Fibroblast of peridontal ligament (primary cell): ENCODE measurements at regions not wholly inside any gene's neighbourhood (a gene's known extent, or its start where the extent isn't known, plus 50 kb on each side); places are given as distances from the start of the nearest gene placed in this dataset.

Experiments used
- DNase-seq: peaks from one replicate; pipeline ENCODE4 v3.0.0-alpha.2; 2010; ENCODE audit errors: extremely low read depth

DNA sequence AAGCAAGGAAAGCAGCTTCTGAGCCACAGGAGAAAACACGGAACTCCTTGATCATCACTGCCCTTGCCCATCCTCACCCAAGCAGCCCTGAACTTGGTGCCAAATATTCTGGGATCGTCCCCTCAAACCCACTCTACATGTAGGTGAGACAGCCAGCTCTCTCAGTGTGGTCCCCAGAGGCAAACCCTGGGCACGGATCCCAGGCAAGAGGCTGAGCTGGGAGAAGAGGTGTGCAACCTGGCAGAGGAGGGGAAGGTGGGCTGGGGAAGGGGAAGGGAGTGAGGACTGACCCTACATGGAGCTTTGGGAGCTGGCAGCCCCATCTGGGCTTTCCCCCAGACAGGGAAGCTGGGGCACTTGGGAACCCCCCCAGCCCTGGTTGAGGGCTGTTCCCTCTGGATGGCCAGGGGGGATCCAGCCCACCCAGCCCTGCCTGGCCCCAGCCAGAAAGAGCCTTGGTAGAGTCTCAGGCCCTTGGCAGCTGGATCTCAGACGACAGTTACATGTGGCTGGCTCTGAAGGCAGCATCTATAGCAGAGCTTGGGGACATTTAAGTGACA is 186.2 kb upstream of the CST7 start:
- no peak for DNase-seq

DNA sequence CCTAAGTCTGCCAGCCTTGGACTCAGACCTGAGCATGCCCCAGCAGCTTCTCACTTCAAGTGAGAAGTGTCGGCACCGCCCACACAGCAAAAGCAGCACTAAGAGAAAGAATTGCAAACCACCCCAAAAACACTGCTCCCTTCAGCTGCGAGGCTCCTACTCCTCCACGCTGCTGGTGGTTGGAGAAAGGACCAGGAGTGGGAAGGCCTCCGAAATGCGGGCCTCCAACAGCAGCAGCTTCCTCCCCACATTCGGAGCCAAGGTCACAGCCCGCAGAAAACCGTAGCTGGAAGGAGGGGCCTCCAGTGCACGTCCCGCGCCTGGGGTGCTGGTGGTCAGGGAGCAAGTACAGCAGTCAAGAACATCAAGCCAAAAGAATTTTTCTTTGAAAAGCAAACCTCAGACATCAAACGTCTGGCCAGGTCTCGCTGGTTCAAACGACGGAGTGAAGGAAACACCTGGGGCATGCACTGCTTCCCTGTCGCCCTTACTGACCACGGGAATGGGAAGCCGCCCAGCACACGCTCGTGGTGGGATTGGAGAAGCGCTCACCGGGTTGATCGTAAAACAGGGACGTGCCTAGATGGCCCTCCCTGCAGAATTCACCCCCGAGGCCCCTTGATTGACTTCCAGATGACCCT is 185.6 kb upstream of the CST7 start:
- DNase-seq, result no peak

DNA sequence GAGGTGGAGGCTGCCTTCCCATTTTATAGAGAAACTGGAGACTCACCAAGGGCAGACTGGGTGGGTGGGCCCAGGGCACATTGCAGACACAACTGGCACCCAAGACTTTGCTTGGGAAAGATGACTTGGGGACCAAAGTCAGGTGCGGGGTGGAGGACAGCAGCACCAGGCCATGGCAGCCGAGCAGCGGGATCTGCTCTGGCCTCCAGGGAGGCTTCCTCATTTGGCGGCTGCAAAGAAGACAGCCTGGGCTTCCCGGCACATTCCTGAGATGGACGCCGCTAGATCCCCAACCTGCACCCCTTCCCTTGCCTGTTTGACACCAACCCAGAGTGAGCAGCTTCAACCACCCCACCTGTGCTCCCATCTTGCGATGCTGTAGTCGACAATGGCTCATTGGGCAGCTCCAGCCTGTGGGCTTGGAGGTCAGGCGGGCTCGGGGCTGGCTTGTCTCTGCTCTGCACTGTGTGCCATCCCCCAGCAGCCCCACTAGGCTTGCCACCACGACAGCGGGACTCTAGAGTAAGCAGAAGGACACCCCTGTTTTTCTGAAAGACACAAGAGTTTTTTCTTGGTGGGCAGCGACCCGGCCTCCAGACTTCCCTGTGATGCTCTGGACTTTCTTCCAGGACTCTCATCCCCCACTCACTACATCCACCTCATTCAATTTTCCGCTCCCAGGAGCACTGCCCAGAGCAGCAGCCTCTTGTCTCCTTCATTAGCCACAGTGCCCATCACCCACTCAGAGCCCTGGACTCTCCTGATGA is 184.9 kb upstream of the CST7 start:
- DNase-seq, result no peak

DNA sequence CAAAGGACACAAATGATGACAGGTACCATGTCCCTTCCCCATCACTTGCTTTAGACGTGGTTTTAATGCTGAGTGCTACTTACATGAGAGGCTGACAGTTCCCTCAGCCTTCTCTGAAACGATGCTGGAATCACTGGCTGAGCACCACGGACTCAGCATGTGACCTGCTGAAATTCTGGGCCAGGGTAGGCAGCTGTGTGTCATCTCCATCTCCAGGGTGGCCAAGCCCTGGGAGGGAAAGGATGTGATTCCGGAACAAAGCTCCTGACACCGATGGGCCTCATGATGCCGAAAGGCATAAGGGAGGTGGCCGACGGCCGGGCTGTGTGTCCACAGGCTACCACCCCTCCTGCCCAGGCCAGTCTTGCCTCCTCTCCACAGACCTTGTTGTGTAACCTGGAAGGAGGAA is 184.3 kb upstream of the CST7 start:
- no peak for DNase-seq

DNA sequence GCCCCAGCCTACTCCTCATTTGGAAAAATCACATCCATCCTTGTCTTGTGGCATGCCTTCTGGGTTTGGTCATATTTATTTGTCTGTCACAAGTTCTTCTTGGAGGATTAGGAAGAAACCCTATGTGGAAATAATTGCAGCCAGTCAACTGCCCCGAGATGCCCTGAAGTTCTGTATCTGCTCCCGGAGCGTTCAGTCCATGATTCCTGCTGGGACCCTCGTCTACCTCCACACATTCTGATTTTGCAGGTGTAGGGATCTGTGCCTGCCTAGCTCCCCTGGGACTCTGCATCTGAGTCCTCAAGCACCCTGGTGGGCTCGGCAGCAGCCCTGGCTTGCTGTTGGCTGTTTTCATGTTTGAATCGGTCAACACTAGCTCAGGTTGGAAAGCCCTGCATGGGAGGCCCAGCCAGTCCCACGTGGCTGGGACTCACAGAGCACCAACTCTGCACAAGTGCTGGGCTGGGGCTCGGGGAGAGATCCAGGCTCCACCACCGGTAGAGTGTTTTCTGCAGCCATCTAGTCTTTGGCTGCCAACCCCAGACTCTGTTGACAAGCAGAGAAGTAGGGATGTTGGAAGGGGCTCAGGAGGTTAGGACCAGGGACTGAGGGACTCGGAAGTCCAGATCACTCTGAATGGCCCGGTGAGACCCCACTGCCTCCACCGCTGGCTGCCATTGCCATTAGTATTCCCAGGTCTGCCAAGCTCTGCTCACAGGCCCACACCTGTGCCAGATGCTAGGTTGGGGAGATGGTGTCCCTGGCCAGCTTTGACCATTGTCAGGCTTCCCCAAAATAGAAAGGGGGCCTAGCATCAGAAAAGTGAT is 183.5 kb upstream of the CST7 start:
- DNase-seq, result no peak

DNA sequence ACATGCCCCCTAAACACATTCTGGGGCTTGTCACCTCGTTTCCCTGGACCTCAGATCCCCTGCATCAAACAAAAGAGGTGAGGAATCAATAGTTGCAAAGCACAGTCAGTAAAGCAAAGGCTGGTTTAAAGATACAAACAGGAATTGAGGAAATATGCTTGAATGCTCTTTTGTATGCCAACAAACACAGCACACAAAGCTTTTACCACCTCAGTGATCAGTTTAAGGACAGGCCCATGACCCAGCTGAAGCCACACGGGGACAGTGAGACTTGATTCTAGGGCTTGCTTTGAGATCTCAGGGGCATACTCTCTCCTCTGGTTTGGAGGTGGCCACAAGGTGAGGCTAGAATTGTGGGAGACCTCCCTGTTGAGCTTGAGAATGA is 182.9 kb upstream of the CST7 start:
- DNase-seq, result no peak

DNA sequence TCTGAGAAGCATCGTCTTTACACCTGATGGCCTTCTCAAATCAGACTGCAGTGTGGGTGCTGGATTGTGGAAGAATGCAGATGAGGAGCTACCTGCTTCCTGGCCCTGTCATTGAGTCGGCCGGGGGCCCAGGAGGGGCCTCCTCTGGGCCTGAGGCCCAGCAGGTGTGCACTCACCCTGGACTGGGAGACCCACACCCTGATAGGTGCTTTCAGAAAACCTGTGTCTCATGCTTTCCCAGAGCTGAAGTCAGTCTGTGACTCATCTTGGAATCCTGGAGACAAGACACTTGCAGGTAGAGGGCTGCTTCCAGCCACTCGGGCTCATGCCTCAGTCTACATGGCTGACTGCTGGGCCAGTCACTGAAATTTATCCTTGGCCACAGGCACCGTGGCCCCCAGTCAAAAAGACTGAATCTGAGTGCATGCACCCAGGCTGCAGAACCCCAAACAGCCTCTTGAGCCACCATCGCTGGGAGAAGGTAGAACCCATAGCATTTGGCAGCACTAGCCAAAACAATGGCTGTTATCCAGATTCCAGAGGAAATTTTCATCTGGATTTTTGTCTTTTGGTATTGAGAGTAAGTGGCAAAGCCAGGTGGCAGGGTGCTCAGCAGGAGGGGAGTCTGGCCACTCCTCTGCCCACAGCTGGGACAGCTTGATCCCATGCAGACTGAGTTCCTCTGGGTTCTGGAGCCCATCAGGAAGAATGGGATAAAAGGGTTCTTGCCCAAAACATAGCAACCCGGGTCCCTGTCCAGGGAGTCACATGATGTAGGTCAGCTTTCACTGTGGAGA is 182.0 kb upstream of the CST7 start:
- DNase-seq, result no peak

DNA sequence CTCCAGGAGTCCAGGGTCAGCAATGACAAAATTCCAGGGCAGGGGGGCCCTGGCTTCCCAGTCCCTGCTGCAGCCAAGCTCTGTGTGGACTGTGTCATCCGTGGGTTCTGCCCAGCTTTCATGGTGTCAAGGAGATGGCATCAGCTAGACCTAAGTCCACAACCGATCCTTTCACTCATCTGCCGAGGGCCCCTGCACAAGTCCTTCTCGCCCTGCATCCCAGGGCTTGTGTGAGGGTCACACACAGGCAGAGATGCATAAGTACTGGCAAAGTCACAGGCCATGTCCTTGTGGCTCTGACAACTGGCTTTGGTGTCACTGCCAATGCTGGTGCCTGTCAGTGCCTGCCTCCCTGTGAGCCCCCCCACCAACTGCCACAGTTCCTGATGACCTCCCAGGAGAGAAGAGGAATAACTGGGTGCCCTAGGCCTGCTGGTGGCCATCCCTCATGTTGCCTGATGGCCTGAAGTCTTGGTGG is 181.4 kb upstream of the CST7 start:
- no peak for DNase-seq

DNA sequence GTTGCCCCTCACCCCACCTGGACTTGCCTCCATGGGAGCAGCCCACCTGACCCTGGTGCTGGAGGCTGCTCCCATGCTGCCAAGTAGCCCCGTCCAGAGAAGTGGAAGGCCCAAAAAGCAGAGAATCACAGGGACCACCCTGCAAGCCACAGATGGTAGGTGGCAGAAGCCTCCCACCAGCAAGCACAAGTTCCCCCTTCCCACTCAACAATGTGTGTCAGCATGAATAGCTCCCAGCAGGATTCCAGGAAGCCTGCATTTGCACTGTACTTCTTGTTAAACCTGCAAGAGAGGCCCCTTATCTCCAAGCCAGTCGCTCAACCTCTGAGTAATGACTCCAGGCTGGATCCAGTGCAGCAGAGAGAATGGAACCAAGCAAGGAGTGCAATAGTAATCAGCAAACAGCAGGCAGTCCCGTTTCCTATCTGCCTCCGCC is 180.8 kb upstream of the CST7 start:
- no peak for DNase-seq

DNA sequence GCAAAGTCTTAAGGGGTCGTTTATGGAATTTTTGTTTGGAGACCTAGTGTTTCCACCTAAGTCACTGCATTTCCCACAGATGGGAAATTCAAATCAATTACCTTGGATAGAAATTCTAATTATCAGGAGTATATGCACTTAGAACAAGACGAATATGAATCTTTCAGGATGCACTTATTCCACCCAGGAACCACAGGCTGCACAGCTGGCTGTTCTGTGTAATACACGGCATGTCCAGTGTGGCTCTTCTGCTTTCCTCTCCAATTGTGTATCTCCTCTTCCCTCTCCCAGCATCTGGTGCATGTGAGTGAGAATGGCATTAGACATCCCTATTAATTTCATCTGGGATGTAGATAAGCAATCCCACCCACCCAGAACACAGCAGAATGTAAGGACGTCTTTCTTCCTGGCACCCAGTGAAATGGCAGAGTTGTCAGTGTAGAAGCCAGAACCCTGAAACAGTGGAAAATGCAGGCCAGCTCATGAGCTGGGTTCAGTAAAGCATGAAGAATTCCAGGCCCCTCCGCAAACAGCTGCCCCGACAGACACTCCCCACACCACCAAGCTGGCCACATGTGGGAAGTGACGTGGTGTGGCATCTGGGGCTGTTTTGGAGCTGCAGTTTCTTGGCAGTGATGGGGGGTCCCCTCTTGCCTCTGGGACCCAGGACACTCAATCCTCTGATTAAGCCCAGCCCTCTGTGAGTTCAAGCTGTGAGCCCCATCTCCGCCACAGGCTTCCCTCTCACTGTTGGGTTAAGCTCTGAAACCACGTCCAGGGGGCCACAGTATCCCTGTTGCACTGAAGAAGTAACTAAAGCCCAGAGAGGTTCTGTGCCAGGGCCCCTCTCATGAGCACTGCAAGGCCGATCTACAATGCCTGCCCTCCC is 180.1 kb upstream of the CST7 start:
- no peak for DNase-seq

DNA sequence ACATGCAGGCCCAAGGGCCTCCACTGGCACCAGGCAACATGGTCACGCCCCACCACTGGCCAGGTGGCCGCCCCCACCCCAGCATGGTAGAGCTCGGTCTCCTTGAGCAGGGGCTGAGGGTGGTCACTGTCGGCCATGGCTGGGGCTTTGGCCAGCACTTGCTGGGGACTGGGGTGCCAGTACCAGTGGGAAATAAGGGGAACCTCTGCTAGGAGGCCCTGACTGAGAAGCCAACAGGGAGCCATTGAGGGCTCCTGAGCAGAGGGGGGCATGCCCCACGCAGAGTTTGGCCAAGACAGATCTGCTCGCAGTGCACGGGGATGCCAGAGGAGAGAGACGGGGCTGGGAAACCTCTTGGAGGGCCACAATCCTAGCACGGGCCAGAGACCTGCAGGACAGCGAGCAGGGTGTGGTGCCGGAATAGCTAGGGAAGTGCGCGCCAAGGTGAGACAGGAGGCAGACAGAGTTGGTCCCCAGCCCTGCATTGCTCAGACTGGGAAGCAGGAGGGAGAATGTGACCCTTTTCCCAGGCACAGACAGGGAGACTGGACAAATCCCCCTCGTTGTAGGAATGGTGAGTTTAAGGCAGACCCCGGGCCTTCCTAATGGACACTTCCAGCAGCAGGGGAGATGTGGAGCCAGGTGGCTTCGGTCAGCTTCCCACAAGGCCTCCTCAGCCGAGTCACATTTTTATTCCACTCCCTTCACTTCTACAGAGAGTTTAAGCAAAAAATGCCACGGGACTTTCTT is 179.0 kb upstream of the CST7 start:
- no peak for DNase-seq

DNA sequence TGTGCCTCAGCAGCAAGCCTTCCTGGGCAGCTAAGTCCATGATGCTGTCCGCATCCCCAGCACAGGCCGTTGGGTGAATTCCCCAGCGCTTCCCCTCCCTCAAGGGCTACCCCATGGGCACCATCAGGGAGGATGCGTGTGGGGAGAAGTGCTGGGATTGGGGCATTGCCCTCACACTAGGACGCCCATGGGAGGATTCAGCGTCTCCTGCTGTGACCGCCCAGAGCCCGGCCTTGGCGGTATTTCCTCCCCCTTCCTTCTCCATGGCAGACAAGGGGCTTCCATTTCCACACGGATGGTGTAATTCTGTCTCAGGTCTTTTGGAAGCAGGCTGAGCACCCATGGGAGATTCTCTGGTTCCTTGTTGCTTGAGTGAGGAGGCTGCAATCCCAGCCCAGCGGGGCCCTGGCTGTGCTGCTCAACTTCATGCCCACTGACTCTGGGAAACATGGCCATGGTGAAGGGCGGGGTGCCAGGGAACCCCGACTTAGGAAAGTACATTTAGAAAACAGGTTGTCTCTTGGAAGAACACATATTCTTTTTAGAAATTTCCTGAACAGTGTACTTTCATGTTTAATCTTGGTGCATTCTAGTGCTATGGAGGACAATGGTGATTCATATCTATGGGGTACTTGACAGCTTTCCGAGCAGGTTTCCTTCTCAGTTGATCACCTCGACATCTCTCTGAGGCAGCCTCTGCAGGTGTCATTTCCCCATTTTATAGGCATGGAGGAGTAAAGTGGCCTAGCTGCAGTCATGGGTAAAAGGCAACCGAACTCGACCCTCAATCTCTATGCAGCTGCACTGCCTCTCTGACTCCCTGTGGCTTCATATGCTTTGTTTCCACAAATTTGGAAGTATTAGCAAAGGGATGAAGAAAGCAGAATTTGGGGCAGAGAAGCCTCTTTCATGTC is 178.2 kb upstream of the CST7 start:
- DNase-seq, result no peak

DNA sequence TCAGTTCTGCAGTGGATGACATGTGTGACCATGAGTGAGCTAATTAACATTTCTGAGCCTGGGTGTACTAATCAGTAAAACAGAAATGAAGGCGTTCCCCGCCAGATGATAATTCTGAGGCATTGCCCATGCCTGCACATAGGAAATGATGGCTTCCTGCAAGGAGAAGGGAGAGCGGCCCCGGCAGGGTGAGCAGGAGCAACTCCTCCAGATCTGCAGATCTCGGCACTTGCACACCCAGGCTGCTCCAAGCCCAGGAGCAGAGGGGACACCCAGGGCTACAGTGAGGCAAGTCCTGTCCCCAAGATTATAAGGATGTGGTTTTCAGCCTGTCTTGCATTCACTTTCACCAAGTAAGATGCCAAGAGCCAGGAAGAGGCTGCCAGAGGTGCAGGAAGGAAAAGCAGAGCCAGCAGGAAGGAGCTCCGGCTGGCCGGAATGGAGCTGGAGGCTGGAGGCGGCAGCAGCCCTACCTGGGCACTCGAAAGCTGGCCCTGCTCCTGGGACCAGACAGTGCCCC is 177.5 kb upstream of the CST7 start:
- DNase-seq, result no peak

DNA sequence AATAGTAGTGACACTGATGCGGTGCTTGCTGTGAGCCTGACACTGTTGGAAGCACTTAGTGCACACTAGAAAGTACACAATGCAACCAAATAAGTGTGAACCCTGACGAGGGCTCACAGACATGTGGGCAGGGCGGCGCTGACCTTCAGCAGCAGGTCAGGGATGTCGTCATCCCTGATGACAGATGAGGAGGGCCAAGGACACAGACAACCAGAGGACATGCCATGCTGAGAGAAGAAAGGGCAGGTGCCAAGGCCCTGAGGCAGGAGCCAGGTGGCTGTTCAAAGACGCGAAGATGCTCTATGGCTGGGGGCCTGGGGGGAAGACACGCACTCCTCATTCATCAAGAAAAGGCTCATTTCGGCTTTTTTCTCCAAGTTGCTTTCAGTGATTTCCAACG is 176.4 kb upstream of the CST7 start:
- DNase-seq, result no peak

DNA sequence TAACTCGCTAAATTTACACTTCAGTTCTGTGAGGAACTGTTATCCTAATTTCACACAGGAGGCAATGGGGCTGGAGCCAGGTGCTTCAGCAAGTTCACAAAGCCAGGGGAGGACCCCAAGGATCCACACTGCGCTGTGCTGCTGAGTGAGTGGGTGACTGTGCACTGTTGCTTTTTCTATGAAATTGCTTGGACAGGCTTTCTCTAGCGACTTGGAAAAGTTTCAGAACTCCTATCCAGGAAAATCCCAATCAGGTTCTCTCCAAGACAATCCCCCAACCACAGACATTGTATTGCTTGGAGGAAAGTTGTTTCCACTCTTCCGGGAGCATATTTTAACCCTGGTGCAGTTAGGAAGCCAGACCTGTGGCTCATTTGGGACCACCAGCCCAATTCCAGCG is 175.9 kb upstream of the CST7 start:
- DNase-seq, result peak; percentile 8

DNA sequence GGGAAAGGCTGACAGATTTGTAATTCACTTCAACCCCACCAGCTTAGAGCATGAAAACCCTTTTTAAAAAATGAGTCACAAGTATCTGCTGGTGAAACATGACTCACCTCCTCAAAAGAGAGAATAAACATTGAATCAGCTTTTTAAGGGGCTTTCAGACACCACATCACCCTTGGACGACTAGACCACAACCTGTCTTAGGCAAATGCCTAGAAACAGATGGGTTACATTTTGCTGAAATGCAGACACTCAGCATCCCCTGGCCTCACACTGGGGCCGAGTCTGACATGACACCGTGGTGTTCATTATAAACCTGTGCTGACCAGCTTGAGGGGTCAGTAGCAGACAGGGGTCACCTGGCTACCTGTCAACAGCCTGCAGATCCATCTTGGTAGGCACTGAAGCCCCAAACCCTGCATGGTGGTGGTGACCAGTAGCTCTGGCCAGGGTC is 175.3 kb upstream of the CST7 start:
- peak; percentile 63 for DNase-seq

DNA sequence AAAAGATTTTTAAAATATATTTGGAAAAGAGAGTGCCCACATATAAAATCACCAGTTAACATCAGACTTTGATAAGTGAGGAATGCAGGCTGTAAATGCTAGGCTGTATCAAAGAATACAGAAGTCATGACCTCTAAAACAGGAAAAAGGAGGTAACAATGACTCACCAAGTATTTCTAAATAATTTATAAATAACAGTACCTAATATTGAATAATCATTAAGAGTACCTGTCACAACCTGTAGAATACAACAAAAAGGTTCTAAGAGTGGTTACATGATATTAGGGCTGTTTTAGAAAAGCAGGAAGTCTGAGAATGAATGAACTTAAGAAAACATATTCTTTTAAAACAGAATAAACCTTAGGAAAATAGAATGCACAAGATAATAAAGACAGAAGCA is 173.1 kb upstream of the CST7 start:
- DNase-seq, result no peak

DNA sequence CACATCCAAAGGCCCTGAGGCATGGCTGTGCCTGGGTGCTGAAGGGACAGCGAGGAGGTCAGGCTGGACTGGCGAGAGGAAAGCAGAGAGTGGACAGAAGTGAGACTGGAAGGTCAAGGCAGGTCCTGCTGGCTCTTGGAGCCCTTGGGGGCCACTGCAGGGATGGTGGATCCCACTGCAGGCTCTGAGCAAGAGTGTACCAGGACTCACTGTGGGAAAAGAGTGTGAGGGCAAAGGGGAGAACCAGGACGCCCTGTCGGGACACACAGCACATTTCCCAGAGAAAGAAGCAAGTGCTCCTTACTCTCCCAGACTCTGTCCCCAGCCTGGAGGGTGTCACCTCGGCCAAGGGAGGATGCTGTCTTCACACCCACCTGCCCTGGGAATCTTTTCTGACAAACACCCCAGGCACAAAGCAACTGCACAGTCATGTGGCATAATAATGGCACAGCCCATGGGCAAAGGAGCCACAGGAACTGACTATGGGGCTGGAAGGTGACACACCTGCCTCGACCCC is 172.3 kb upstream of the CST7 start:
- DNase-seq, result no peak
